ENCODE measurements at regions not wholly inside any gene's neighbourhood (a gene's known extent, or its start where the extent isn't known, plus 50 kb on each side); places are given as distances from the start of the nearest gene placed in this dataset.

- BruUV-seq (replicated peaks) = no TSS peak
- no peak for ATAC-seq
- H3K79me2 ChIP-seq (ENCODE audit: control insufficient read depth, insufficient read depth, low read length) = no peaks in the 10 kb centered on the region
- H3K27ac ChIP-seq (ENCODE audit: control insufficient read depth, insufficient read depth) = no peak overlapping the region
- ChIA-PET CTCF (no interaction called here), RAD21 (ENCODE audit: unreplicated experiment) (no interaction called here), POLR2A (no interaction called here), SMC1A (ENCODE audit: uncharacterized antibody, unreplicated experiment) (no interaction called here)
- H4K20me1 ChIP-seq (ENCODE audit: control insufficient read depth, insufficient read depth) = no peaks in the 10 kb centered on the region
- H3K4me2 ChIP-seq (ENCODE audit: control insufficient read depth, insufficient read depth) = no peak overlapping the region
- DNase-seq (ENCODE audit: low read depth, low spot score) = no peak
- no peaks in the 10 kb centered on the region for H3K9me3 ChIP-seq (replicated peaks; ENCODE audit: control insufficient read depth, insufficient read depth, low read length)
- H3K4me1 ChIP-seq (ENCODE audit: control insufficient read depth, insufficient read depth, low read length) = no peaks in the 10 kb centered on the region
- H3K36me3 ChIP-seq (ENCODE audit: control insufficient read depth in 2 of 2, insufficient read depth in 2 of 2, low read length in 1 of 2) = no peaks in the 10 kb centered on the region
- H3K4me3 ChIP-seq = no peak overlapping the region
- intact Hi-C loops (cut with micrococcal nuclease; ENCODE audit: unreplicated experiment) (no loop called here), in situ Hi-C loops (cut with MboI) (no loop called here)
- FAIRE-seq = no peak
- H3K9ac ChIP-seq (ENCODE audit: control insufficient read depth, insufficient read depth, low read length) = no peak overlapping the region
- H3K27me3 ChIP-seq (replicated peaks in 1 of 2; ENCODE audit: control insufficient read depth in 2 of 2, insufficient read depth in 2 of 2, low read length in 1 of 2) = no peaks in the 10 kb centered on the region
- H2AFZ ChIP-seq (ENCODE audit: control insufficient read depth, low read depth, low read length) = no peak overlapping the region
- no peak for TF ChIP-seq TAF1 (IDR thresholded peaks at IDR 0.05; ENCODE audit: borderline replicate concordance, low read depth, low read length)
- no peak for TF ChIP-seq IKZF1 (conservative IDR thresholded peaks at IDR 0.05)
- no peak for TF ChIP-seq RAD21 (IDR thresholded peaks at IDR 0.05; ENCODE audit: insufficient read depth, low read depth, low read length)
- TF ChIP-seq, protein P1, sequence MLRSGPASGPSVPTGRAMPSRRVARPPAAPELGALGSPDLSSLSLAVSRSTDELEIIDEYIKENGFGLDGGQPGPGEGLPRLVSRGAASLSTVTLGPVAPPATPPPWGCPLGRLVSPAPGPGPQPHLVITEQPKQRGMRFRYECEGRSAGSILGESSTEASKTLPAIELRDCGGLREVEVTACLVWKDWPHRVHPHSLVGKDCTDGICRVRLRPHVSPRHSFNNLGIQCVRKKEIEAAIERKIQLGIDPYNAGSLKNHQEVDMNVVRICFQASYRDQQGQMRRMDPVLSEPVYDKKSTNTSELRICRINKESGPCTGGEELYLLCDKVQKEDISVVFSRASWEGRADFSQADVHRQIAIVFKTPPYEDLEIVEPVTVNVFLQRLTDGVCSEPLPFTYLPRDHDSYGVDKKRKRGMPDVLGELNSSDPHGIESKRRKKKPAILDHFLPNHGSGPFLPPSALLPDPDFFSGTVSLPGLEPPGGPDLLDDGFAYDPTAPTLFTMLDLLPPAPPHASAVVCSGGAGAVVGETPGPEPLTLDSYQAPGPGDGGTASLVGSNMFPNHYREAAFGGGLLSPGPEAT (IDR thresholded peaks at IDR 0.05; ENCODE audit: low read depth) = no peak
- TF ChIP-seq, protein P2, sequence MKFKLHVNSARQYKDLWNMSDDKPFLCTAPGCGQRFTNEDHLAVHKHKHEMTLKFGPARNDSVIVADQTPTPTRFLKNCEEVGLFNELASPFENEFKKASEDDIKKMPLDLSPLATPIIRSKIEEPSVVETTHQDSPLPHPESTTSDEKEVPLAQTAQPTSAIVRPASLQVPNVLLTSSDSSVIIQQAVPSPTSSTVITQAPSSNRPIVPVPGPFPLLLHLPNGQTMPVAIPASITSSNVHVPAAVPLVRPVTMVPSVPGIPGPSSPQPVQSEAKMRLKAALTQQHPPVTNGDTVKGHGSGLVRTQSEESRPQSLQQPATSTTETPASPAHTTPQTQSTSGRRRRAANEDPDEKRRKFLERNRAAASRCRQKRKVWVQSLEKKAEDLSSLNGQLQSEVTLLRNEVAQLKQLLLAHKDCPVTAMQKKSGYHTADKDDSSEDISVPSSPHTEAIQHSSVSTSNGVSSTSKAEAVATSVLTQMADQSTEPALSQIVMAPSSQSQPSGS (IDR thresholded peaks at IDR 0.05; ENCODE audit: low read length) = no peak
- no peak for TF ChIP-seq IKZF2 (IDR thresholded peaks at IDR 0.05)
- TF ChIP-seq, protein P3, sequence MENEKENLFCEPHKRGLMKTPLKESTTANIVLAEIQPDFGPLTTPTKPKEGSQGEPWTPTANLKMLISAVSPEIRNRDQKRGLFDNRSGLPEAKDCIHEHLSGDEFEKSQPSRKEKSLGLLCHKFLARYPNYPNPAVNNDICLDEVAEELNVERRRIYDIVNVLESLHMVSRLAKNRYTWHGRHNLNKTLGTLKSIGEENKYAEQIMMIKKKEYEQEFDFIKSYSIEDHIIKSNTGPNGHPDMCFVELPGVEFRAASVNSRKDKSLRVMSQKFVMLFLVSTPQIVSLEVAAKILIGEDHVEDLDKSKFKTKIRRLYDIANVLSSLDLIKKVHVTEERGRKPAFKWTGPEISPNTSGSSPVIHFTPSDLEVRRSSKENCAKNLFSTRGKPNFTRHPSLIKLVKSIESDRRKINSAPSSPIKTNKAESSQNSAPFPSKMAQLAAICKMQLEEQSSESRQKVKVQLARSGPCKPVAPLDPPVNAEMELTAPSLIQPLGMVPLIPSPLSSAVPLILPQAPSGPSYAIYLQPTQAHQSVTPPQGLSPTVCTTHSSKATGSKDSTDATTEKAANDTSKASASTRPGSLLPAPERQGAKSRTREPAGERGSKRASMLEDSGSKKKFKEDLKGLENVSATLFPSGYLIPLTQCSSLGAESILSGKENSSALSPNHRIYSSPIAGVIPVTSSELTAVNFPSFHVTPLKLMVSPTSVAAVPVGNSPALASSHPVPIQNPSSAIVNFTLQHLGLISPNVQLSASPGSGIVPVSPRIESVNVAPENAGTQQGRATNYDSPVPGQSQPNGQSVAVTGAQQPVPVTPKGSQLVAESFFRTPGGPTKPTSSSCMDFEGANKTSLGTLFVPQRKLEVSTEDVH (IDR thresholded peaks at IDR 0.05; ENCODE audit: low read depth, partially characterized antibody) = no peak
- no peak for TF ChIP-seq RUNX3 (IDR thresholded peaks at IDR 0.05; ENCODE audit: low read length)
- TF ChIP-seq RFX5 (IDR thresholded peaks at IDR 0.05; ENCODE audit: low read depth, low read length) = no peak
- no peak for TF ChIP-seq DPF2 (IDR thresholded peaks at IDR 0.05)
- TF ChIP-seq, protein P4, sequence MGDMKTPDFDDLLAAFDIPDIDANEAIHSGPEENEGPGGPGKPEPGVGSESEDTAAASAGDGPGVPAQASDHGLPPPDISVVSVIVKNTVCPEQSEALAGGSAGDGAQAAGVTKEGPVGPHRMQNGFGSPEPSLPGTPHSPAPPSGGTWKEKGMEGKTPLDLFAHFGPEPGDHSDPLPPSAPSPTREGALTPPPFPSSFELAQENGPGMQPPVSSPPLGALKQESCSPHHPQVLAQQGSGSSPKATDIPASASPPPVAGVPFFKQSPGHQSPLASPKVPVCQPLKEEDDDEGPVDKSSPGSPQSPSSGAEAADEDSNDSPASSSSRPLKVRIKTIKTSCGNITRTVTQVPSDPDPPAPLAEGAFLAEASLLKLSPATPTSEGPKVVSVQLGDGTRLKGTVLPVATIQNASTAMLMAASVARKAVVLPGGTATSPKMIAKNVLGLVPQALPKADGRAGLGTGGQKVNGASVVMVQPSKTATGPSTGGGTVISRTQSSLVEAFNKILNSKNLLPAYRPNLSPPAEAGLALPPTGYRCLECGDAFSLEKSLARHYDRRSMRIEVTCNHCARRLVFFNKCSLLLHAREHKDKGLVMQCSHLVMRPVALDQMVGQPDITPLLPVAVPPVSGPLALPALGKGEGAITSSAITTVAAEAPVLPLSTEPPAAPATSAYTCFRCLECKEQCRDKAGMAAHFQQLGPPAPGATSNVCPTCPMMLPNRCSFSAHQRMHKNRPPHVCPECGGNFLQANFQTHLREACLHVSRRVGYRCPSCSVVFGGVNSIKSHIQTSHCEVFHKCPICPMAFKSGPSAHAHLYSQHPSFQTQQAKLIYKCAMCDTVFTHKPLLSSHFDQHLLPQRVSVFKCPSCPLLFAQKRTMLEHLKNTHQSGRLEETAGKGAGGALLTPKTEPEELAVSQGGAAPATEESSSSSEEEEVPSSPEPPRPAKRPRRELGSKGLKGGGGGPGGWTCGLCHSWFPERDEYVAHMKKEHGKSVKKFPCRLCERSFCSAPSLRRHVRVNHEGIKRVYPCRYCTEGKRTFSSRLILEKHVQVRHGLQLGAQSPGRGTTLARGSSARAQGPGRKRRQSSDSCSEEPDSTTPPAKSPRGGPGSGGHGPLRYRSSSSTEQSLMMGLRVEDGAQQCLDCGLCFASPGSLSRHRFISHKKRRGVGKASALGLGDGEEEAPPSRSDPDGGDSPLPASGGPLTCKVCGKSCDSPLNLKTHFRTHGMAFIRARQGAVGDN (IDR thresholded peaks at IDR 0.05) = no peak
- TF ChIP-seq SP1 (IDR thresholded peaks at IDR 0.05; ENCODE audit: low read depth, low read length) = no peak
- no peak for TF ChIP-seq SPI1 (IDR thresholded peaks at IDR 0.05; ENCODE audit: borderline replicate concordance, insufficient read depth, low read depth, low read length)
- TF ChIP-seq ZBED1 (IDR thresholded peaks at IDR 0.05; ENCODE audit: borderline replicate concordance) = no peak
- TF ChIP-seq YBX1 (IDR thresholded peaks at IDR 0.05) = no peak
Observed at GRCh38 chr4:16977081-16977480, 78.6 kb upstream of the LDB2 start.
